MM.1S (cell line): ENCODE measurements at regions not wholly inside any gene's neighbourhood (a gene's known extent, or its start where the extent isn't known, plus 50 kb on each side); places are given as distances from the start of the nearest gene placed in this dataset.

ENCODE experiments used
- EZH2 ChIP-seq: fragments of 300-600 bp; sonication (generic); optimal IDR thresholded peaks from 2 replicates; pipeline ENCODE3; 2017; ENCODE audit warnings: low read depth, mild to moderate bottlenecking, antibody characterized with exemption, low read length, mixed read lengths
- EZH2phosphoT487 ChIP-seq: fragments of 300-600 bp; sonication (generic); IDR thresholded peaks from 2 replicates; pipeline ENCODE4 v1.6.1; 2018; ENCODE audit warnings: antibody characterized with exemption, low read length
- TF ChIP-seq, protein P1 (sequence below): fragments of 300-600 bp; sonication (generic); IDR thresholded peaks from 2 replicates; pipeline ENCODE4 v1.5.1; 2016; ENCODE audit warnings: antibody characterized with exemption, low read length, mixed read lengths

DNA sequence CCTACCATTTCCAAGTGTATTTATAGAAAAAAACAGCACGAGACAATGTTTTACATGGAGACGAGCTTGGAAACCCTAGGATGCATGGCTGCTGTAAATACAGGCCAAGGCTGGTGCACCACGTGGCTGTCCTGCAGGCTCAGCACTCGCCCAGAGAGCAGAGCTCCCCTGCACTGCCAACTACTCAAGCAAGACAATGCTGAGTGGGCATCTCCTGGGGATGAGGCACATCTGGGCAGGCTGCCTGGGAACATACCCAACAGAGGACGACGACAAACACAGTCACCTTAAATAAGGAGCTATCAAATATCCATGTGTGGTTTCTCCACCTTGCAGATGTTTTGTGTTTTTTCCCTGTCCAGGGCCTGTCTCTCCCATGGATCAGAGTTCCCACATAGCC is 128.3 kb upstream of the PRMT8 start:
- TF ChIP-seq, protein P1, sequence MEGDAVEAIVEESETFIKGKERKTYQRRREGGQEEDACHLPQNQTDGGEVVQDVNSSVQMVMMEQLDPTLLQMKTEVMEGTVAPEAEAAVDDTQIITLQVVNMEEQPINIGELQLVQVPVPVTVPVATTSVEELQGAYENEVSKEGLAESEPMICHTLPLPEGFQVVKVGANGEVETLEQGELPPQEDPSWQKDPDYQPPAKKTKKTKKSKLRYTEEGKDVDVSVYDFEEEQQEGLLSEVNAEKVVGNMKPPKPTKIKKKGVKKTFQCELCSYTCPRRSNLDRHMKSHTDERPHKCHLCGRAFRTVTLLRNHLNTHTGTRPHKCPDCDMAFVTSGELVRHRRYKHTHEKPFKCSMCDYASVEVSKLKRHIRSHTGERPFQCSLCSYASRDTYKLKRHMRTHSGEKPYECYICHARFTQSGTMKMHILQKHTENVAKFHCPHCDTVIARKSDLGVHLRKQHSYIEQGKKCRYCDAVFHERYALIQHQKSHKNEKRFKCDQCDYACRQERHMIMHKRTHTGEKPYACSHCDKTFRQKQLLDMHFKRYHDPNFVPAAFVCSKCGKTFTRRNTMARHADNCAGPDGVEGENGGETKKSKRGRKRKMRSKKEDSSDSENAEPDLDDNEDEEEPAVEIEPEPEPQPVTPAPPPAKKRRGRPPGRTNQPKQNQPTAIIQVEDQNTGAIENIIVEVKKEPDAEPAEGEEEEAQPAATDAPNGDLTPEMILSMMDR, result no peak
- TF ChIP-seq EZH2phosphoT487 (no peak), EZH2 (no peak)
